Prostate gland (tissue), 2 donors: ENCODE measurements at regions not wholly inside any gene's neighbourhood (a gene's known extent, or its start where the extent isn't known, plus 50 kb on each side); places are given as distances from the start of the nearest gene placed in this dataset.

ENCODE experiments used
- POLR2A ChIP-seq: fragments of 450-650 bp; IDR thresholded peaks from one replicate; pipeline ENCODE4 v1.6.1; 2016; ENCODE audit warnings: antibody characterized with exemption, mild to moderate bottlenecking
- TF ChIP-seq, protein P1 (sequence below), 4 experiments: fragments of 200-600 bp in 2 of 4; fragments of 450-650 bp in 2 of 4; sonication (generic) in 2 of 4; IDR thresholded peaks; 1 replicate in 3 of 4; 2 replicates in 1 of 4; pipeline ENCODE4 v1.5.1; 2016 to 2019; ENCODE audit warnings: antibody characterized with exemption in 4 of 4, mild to moderate bottlenecking in 2 of 4, moderate library complexity in 2 of 4

DNA sequence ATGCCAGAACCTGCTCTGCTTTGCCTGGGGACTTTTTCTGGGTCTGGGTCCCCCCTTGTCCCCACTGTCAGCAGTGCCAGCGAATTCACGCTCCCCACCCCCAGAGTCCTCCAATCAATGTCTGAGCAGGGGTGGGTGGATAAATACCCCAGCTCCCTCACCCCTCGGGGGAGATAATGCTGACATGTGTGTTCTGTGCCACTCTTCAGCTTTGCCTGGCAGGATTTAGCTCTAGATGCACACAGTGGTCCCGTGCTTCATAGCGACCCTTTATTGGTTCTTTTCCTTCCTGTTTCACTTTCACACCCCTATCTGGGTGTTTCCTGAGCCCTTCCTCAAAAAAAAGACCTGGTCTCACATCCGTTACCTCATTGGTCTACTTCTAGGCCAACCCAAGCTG is 277.0 kb downstream of the NPIPA8 start:
- TF ChIP-seq, protein P1, sequence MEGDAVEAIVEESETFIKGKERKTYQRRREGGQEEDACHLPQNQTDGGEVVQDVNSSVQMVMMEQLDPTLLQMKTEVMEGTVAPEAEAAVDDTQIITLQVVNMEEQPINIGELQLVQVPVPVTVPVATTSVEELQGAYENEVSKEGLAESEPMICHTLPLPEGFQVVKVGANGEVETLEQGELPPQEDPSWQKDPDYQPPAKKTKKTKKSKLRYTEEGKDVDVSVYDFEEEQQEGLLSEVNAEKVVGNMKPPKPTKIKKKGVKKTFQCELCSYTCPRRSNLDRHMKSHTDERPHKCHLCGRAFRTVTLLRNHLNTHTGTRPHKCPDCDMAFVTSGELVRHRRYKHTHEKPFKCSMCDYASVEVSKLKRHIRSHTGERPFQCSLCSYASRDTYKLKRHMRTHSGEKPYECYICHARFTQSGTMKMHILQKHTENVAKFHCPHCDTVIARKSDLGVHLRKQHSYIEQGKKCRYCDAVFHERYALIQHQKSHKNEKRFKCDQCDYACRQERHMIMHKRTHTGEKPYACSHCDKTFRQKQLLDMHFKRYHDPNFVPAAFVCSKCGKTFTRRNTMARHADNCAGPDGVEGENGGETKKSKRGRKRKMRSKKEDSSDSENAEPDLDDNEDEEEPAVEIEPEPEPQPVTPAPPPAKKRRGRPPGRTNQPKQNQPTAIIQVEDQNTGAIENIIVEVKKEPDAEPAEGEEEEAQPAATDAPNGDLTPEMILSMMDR (IDR thresholded peaks at IDR 0.05): no peak
- no peak for TF ChIP-seq POLR2A
